GM06990 (cell line): ENCODE measurements at regions not wholly inside any gene's neighbourhood (a gene's known extent, or its start where the extent isn't known, plus 50 kb on each side); places are given as distances from the start of the nearest gene placed in this dataset.
"Not testable (repeated sequence)": the region's sequence is repeated elsewhere in the genome, so short reads cannot be mapped to it uniquely, and the experiment has no call there.

Experiments used
- DNase-seq: peaks from one replicate; pipeline ENCODE4 v3.0.0-alpha.2; 2011; ENCODE audit not compliant: insufficient read length; ENCODE audit errors: extremely low read depth
- H3K27me3 ChIP-seq: replicated peaks from 2 replicates; pipeline ENCODE4 v1.6.0; 2011; ENCODE audit warnings: low read length; ENCODE audit not compliant: control insufficient read depth, insufficient read depth
- H3K36me3 ChIP-seq: 2 replicates; pipeline ENCODE4 v1.5.1; 2011; ENCODE audit warnings: low read length; ENCODE audit not compliant: control insufficient read depth, insufficient read depth
- H3K4me3 ChIP-seq: replicated peaks from 2 replicates; pipeline ENCODE4 v1.5.1; 2011; ENCODE audit warnings: low read depth, mild to moderate bottlenecking, control low read depth, low read length
- CTCF ChIP-seq: IDR thresholded peaks from 2 replicates; pipeline ENCODE4 v1.5.1; 2011; ENCODE audit warnings: low read length, control low read depth, mild to moderate bottlenecking, inconsistent platforms; ENCODE audit not compliant: insufficient read depth, poor library complexity, severe bottlenecking

GRCh38 chr12:8396225-8397071 lies 59.3 kb upstream of the CLEC6A start:
- H3K36me3 ChIP-seq, H3K4me3 ChIP-seq, H3K27me3 ChIP-seq: not testable (repeated sequence)
- peak; percentile 45 for DNase-seq
- TF ChIP-seq CTCF, result peak; percentile 22

GRCh38 chr12:8397378-8397777 lies 58.4 kb upstream of the CLEC6A start:
- DNase-seq, H3K36me3 ChIP-seq, H3K27me3 ChIP-seq, H3K4me3 ChIP-seq: not testable (repeated sequence)

- not testable (repeated sequence) for H3K36me3 ChIP-seq, H3K4me3 ChIP-seq, H3K27me3 ChIP-seq, DNase-seq
These were observed 56.2 kb upstream of the CLEC6A start for GRCh38 chr12:8399496-8400034.

GRCh38 chr12:8403834-8404233 lies 51.9 kb upstream of the CLEC6A start:
- not testable (repeated sequence) for H3K36me3 ChIP-seq, H3K27me3 ChIP-seq, DNase-seq, H3K4me3 ChIP-seq

- not testable (repeated sequence) for H3K4me3 ChIP-seq, H3K36me3 ChIP-seq, H3K27me3 ChIP-seq, DNase-seq
These were observed 51.4 kb upstream of the CLEC6A start for GRCh38 chr12:8404341-8404740.
